WTC11 (cell line): ENCODE measurements at regions not wholly inside any gene's neighbourhood (a gene's known extent, or its start where the extent isn't known, plus 50 kb on each side); places are given as distances from the start of the nearest gene placed in this dataset.

Source experiments
- SMAD3 ChIP-seq: sonication (generic); formaldehyde crosslinking; IDR thresholded peaks from 2 replicates; pipeline ENCODE4 v1.8.0; 2022; ENCODE audit warnings: missing genetic modification reagents, mild to moderate bottlenecking, borderline replicate concordance
- TF ChIP-seq, protein P1 (sequence below): sonication (generic); formaldehyde crosslinking; conservative IDR thresholded peaks from 2 replicates; pipeline ENCODE4 v1.8.1; 2023; ENCODE audit warnings: mild to moderate bottlenecking, low read depth, missing genetic modification reagents, moderate library complexity
- TF ChIP-seq, protein P2 (sequence below): fragments of 200-600 bp; IDR thresholded peaks from 2 replicates; pipeline ENCODE4 v1.8.0; 2022; ENCODE audit warnings: antibody characterized with exemption
- TF ChIP-seq, protein P3 (sequence below): sonication (generic); formaldehyde crosslinking; IDR thresholded peaks from 2 replicates; pipeline ENCODE4 v1.8.0; 2022; ENCODE audit warnings: mild to moderate bottlenecking, missing genetic modification reagents

DNA sequence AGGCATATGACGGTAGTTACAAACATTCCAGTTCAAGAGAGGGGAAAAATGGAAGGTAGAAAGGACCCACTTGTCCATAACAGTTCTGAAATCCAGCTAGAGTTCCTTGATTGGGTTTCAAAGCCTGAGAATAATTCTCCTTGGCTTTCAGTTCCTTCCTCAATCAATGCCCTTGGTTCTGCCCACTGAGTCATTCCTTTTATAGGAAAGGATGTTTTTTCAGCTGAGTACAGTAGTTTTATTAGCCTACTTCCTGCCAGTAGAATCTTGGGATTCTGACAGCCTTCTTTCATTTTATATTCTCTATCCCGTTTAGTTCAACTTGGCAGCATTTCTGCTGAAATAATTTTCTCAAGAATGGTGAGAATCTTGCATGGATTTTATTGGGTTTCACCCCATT is 386.9 kb upstream of the SMC2 start:
- no peak for TF ChIP-seq SMAD3
- TF ChIP-seq, protein P1, sequence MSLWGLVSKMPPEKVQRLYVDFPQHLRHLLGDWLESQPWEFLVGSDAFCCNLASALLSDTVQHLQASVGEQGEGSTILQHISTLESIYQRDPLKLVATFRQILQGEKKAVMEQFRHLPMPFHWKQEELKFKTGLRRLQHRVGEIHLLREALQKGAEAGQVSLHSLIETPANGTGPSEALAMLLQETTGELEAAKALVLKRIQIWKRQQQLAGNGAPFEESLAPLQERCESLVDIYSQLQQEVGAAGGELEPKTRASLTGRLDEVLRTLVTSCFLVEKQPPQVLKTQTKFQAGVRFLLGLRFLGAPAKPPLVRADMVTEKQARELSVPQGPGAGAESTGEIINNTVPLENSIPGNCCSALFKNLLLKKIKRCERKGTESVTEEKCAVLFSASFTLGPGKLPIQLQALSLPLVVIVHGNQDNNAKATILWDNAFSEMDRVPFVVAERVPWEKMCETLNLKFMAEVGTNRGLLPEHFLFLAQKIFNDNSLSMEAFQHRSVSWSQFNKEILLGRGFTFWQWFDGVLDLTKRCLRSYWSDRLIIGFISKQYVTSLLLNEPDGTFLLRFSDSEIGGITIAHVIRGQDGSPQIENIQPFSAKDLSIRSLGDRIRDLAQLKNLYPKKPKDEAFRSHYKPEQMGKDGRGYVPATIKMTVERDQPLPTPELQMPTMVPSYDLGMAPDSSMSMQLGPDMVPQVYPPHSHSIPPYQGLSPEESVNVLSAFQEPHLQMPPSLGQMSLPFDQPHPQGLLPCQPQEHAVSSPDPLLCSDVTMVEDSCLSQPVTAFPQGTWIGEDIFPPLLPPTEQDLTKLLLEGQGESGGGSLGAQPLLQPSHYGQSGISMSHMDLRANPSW (CRISPR knock-in tag) = no peak
- TF ChIP-seq, protein P2, sequence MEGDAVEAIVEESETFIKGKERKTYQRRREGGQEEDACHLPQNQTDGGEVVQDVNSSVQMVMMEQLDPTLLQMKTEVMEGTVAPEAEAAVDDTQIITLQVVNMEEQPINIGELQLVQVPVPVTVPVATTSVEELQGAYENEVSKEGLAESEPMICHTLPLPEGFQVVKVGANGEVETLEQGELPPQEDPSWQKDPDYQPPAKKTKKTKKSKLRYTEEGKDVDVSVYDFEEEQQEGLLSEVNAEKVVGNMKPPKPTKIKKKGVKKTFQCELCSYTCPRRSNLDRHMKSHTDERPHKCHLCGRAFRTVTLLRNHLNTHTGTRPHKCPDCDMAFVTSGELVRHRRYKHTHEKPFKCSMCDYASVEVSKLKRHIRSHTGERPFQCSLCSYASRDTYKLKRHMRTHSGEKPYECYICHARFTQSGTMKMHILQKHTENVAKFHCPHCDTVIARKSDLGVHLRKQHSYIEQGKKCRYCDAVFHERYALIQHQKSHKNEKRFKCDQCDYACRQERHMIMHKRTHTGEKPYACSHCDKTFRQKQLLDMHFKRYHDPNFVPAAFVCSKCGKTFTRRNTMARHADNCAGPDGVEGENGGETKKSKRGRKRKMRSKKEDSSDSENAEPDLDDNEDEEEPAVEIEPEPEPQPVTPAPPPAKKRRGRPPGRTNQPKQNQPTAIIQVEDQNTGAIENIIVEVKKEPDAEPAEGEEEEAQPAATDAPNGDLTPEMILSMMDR = no peak
- TF ChIP-seq, protein P3, sequence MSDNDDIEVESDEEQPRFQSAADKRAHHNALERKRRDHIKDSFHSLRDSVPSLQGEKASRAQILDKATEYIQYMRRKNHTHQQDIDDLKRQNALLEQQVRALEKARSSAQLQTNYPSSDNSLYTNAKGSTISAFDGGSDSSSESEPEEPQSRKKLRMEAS (CRISPR knock-in tag) = no peak
